ENCODE measurements at regions not wholly inside any gene's neighbourhood (a gene's known extent, or its start where the extent isn't known, plus 50 kb on each side); places are given as distances from the start of the nearest gene placed in this dataset.
"Not testable (repeated sequence)": the region's sequence is repeated elsewhere in the genome, so short reads cannot be mapped to it uniquely, and the experiment has no call there.

GRCh38 chr12:124674937-124675336 lies 107.5 kb upstream of the NCOR2 start:
- no peak for DNase-seq (ENCODE audit: low read depth in 2 of 2)

GRCh38 chr12:124673801-124674617 lies 106.6 kb upstream of the NCOR2 start:
- no peak for DNase-seq (ENCODE audit: low read depth in 2 of 2)

GRCh38 chr12:124669271-124669721 lies 101.9 kb upstream of the NCOR2 start:
- DNase-seq (ENCODE audit: low read depth in 2 of 2), result not testable (repeated sequence)

DNA sequence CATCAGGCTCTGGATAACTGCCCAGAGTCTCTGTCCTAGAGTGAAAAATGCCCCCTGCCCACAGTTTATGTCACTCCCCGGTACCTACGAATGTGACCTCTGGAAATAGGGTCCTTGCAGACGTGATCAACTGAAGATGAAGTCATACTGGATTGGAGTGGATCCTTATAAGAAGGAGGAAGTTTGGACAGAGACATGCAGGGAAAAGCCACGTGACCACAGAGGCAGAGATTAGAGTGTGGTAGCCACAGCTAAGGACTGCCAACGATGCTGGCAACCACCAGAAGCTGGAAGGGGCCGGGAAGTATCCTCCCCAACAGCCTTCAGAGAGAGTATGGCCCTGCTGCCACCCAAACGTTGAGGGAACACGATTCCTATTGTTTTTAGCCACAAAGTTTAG lies 101.2 kb upstream of the NCOR2 start:
- DNase-seq (ENCODE audit: low read depth in 2 of 2), result no peak

DNA sequence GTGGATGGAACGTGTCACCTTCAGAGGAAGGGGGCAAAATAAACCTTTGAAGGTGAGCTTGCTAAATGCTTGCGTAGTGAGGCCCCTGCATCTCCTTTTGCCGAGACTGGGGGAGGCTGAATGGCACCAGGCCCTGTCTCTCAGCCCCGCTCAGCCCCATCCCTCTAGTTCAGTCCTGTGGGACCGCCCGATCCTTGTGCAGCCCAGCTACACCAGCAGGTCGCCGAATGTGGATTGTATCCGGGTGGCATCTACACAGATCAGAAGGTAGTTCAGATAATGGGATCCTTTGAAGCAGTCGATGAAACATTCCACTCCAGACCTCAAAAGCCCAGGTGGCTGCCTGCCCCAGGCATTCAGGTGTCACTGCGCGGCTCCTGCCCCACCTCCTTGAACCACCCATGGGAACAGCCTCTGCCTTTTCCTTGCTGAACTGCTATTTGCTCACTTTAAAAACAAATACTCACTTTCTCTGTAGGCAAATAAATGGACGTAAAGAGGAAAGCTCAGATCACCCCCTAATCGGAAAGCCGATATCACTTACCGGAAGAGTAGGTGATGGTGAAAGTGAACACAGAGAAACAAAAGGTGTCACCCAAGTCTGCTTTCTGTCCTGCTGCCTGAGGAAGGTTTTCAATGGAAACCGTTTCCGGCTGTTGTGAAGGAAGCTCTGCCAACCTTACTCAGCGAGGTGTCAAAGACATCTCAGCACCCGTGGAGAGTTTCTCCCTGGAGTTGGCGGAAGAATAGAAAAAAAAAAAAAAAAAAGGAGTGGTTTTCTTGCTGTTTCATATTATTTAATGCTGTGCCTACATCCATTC lies 100.3 kb upstream of the NCOR2 start:
- no peak for DNase-seq (ENCODE audit: low read depth in 2 of 2)

GRCh38 chr12:124666722-124667259 lies 99.4 kb upstream of the NCOR2 start:
- DNase-seq (ENCODE audit: low read depth in 2 of 2), result no peak

DNA sequence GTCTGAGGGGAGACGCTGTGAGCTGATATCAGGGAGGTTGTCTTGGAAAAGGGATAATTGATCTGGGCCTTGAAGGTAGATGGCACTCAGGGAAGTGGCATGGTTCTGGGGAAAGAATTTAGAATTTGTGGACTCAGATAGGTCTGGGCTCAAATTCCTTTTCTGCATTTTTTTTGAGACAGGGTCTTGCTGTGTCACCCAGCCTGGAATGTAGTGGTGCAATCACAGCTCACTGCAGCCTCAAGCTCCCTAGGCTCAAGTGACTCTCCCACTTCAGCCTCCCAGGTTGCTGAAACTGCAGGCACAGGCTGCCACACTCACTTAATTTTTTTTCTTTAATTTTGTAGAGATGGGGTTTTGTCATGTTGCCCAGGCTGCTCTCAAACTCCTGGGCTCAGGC lies 98.1 kb upstream of the NCOR2 start:
- DNase-seq (ENCODE audit: low read depth in 2 of 2), result no peak

DNA sequence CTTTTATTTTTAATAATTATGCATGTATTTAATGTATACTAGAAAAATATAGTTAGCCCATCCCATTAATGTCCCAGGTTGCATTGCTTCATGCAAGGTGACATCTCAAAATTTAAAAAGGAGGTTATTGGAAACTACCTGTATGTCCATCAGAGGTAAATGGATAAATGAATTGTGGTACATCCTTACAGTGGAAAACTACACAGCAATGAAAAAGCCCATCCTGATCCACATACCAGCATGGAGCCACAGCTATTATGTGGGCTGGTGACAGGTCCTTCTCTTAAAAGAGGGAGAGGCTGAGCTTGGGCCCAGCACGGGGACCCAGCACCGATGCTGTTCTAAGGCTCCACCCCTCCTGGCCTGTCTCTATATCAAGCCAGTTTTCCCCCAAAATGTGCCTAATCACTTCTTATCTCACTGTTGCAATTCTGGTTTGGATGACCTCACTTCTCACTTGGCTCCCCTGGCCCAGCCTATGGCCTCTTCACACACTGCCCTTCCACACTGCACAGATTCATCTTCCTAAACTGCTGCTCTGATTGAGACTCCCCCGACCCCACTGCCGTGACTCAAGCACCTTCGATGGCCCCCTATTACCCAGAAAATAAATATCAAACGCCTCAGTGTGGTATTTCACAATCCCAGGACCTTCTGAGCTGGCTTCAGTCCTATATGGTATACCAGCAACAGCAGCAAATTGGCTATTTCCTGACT lies 97.1 kb upstream of the NCOR2 start:
- DNase-seq (ENCODE audit: low read depth in 2 of 2), result no peak

GRCh38 chr12:124663771-124664366 lies 96.5 kb upstream of the NCOR2 start:
- no peak for DNase-seq (ENCODE audit: low read depth in 2 of 2)

- DNase-seq (ENCODE audit: low read depth in 2 of 2), result no peak
Measured at GRCh38 chr12:124663206-124663605, 95.8 kb upstream of the NCOR2 start.

DNA sequence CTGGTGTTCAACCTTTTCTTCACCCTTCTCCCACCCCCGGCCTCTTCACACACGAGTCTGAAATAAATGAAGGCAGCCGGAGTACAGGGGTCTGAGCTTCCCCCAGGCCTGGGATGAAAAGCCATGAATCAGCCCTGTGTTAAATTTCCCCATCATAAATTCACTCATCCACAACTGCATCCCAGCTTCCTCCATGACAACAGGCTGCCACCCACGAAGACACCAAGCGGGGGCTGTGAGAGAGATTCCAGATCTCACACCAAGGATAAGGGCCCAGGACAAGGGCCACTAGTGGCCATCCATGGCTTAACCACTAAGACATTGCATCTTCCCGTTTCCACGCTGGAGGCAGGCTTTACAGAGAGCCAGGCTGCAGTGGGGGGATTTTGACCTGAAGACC lies 93.9 kb upstream of the NCOR2 start:
- DNase-seq (ENCODE audit: low read depth in 2 of 2), result no peak

DNA sequence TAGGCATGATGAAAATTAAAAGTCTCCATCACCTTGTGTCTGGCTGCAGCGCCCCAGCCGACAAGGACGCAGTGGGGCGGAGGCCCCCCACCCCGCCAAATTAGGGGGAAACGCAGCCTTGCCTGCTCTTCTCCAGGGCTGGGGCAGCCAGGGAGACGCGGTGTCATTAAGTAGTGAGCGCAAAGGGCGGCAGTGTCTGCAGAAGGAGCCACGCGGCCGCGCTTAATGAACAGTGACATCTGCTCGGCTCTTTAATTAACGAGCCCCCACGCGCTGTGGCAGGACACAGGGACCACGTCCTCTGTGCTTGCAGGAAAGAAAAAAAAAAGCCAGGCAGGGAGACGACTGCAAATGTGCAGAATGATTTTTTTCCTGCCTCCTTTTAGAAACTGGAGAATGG lies 93.4 kb upstream of the NCOR2 start:
- no peak for DNase-seq (ENCODE audit: low read depth in 2 of 2)

DNA sequence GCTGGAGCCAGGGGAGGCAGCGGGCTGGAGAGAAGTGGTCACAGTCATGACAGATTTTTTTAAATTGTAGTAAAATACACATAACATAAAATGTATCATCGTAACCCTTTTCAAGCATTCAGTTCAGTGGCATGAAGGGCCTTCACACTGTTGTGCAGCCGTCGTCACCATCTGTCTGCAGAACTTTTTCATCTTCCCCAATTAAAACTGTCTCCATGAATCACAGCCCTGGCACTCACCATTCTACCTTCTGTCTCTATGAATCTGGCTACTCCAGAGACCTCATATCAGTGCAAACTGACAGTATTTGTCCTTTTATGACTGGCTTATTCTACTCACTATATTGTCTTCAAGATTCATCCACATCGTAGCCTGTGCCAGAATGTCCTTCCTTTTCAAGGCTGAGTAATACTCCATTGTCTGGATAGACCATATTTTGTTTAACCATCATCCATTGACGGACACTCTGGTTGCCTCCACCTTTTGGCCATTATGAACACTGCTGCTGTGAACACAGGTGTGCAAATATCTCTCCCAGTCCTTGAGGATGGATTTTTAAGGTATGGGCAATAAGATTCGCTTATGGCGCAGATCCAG lies 91.5 kb upstream of the NCOR2 start:
- DNase-seq (ENCODE audit: low read depth in 2 of 2), result no peak

- DNase-seq (ENCODE audit: low read depth in 2 of 2), result no peak
Measured at GRCh38 chr12:124658302-124658701, 90.9 kb upstream of the NCOR2 start.

DNA sequence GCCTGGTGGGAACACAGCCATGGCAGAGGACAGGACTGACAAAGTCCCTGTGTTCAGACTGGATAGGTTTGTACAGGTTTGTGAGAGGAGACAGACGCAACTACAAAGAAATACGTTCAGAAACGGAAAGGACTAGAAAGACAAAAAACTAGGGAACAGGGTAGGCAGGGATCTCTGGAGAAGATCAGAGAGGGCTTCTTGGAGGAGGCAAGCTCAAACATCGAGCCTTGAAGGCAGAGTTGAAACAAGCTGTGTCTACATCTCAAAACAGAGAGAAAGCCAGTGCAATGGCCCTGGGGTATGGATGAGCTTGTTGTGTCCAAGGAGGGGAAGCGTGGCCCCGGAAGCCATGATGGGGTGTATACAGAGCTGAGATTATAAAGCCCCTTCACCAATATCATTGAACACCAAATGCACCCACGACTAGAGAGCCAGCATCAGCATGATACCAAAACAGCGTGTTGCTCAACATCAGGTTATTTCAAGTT lies 89.6 kb upstream of the NCOR2 start:
- no peak for DNase-seq (ENCODE audit: low read depth in 2 of 2)

GRCh38 chr12:124655698-124656516 lies 88.5 kb upstream of the NCOR2 start:
- no peak for DNase-seq (ENCODE audit: low read depth in 2 of 2)

DNA sequence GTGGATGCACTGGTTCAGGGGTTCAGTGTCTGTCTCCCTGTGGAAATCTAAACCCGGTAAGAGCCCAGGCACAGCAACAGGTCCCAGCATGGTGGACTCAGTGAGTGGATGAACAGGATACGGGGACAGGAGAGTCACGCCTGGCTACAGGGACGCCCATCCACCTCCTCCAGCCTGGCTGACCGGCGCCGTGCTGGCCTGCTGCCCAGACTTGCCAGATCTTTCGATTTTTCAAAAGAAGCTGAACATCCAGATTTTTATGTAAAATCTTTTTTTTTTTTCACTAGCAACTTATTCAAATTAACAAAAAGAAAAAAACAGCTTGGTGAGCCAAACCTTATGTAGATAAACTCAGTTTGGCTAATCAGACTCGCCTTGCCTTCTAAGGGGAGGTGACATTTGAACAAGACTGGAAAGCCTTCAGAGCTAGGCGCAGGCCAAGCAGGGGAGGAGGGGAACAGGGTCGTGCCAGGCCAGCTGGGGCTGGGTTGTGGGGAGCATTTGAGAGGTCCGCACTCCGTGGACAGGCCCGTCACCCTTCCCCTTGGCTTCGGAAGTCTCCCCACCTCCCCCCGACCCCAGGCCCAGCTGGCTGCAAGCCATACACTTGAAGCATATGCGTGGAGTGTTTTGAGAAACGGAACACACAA lies 87.8 kb upstream of the NCOR2 start:
- no peak for DNase-seq (ENCODE audit: low read depth in 2 of 2)

DNA sequence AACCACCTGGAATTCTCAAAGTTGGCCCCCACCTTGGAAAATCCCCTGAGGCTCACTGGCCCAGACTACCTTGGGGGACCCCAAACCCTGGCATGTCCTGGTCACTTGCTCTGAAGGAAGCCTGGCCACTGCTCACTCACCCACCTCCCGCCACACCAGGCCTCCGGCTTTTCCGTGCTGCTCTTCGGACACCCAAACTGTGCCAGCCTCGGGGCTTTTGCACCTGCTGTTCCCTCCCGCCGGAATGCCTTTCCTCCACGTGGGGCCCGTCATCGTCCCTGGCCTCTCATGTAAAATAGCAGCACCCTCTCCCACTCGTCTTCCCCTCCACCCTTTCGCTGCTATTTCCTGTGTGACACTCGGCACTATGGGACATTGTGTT lies 87.2 kb upstream of the NCOR2 start:
- no peak for DNase-seq (ENCODE audit: low read depth in 2 of 2)

DNA sequence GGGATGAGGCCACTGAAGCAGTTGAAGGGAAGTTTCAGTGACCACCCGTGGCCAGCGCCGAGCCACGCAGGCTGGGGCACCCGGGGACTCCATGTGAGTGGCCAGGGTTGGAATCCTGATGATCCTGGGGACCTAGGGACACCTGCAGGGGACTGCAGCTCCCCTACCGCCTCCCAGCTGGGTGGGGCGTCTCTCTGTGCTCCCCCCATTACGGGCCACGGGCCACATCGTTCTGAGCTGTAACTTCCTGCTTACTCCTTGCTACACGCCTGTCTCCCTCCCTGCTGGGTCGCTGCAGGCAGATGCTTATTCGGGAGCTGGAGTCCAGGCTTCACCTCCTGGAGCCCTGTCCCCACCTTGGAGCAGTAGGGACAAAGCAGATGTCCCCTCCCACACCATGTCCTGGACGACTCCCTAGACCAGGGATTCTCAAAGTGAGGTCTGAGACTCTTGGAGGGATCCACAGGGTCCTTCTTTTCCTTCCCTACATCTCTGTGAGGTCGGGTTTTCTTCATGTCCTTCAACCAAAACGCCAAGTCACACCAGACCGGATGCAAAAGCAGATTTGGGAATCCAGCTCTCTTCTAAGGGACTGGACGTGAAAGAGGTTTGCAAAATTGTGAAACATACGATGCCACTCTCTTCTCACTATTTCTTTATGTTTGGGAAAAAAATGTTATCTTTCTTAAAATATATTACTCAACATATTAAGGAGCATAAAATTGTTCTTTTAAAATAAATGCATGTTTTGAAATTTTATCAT lies 85.9 kb upstream of the NCOR2 start:
- no peak for DNase-seq (ENCODE audit: low read depth in 2 of 2)
